ENCODE measurements at regions not wholly inside any gene's neighbourhood (a gene's known extent, or its start where the extent isn't known, plus 50 kb on each side); places are given as distances from the start of the nearest gene placed in this dataset.
"Not testable (repeated sequence)": the region's sequence is repeated elsewhere in the genome, so short reads cannot be mapped to it uniquely, and the experiment has no call there.

- DNase-seq (ENCODE audit: low read depth), result no peak
These were observed 222.6 kb upstream of the NDST3 start for GRCh38 chr4:117811731-117812130.

DNA sequence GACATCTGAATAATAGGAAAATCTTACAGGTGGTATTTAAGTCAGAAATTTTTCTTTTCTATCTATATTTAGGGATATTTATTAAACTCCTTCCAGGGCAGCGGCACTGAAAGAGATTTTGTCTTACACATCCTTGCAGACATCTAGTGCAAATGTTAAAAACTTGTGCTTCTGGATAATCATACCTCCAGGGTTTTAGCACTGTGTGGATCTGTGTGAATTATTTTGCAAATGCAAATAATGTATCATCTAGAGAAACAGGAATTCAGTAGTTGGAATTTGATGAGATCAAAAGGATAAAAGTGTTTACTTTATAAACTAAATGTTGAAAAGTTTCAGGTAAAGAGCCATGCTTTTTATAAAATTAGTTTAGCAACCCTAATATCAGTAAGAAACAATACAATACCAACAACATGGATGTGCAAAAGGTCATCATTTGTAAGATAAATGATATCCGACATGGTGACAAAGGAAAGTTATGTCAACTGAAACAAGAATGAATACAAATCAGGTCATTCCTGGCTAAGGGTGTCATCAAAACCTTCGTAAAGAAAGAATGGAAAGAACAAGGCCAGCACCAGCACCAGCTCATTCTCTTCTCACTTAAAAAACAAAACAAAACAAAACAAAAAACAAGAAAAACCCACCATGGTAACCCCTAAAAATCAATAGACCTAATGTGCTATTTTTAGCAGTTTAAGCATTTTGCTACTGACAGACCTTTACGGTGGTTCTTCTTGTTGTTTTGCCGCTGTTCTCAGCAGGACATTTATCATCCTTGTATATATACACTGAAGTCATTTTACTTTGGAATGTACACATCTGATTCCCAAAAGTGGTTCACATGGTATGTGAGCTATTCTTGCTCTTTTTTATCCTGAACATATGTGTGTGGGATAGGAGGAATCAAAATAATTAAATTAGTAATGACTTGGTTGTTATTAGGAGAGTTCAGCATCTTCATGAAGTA, 219.7 kb upstream of the NDST3 start:
- no peak for DNase-seq (ENCODE audit: low read depth)

DNA sequence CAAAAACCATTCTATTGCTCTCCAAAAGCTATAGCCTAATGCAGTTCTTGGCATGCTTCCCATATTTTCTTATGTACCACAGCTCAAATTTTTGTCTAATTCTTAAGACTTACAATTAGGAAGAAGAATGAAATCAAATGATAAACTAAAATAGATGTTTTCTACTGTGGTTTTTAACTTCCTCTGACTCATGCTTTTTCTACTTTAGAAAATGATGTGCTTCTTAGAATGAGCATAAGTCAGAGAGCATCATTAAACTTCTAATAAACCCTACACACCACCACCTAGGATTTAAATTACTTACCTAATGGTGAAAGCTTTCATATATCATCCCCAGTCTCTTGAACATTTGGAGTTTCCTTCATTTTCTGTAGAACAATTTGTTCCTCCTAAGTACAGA, 217.0 kb upstream of the NDST3 start:
- DNase-seq (ENCODE audit: low read depth), result no peak

DNA sequence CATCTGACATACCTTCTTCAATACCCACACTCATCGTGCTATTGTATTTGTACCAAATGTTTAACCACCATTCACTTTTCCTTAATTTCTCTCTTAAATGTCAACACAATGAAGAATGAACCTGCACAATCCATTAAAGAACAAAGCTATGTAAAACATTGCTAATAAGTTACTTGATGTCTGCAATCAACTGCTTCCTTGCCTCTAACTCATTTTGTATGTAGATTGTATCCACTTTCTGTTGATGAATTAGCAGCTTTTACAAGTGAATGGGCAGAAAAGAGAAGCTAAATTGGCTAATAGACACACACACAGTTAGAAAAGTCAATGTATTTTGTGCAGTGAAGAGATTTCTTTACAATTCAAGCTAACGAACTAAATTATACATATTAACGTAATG, 212.5 kb upstream of the NDST3 start:
- no peak for DNase-seq (ENCODE audit: low read depth)

DNA sequence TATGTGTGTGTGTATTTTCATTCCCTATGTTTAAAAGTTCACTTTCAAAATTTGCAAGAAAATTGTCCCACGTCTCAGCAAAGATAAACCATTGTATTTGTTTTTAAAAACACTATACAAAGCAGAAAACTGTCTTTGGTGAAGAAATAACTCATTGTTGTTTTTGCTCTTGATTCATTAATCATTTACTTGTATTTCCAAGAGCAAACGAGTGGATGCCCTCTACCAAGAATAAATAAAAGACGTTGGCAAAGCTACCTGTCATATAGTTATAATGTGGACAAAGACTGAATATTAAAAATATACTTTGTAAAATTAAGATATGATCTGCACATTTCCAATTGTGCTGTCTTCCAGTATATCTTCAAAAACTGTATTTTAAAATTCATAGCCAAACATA, 210.9 kb upstream of the NDST3 start:
- DNase-seq (ENCODE audit: low read depth), result no peak

- DNase-seq (ENCODE audit: low read depth), result no peak
These were observed 208.7 kb upstream of the NDST3 start for GRCh38 chr4:117825600-117825999.

GRCh38 chr4:117831060-117831683, 203.1 kb upstream of the NDST3 start:
- DNase-seq (ENCODE audit: low read depth), result no peak

GRCh38 chr4:117835566-117835965, 198.7 kb upstream of the NDST3 start:
- no peak for DNase-seq (ENCODE audit: low read depth)

DNA sequence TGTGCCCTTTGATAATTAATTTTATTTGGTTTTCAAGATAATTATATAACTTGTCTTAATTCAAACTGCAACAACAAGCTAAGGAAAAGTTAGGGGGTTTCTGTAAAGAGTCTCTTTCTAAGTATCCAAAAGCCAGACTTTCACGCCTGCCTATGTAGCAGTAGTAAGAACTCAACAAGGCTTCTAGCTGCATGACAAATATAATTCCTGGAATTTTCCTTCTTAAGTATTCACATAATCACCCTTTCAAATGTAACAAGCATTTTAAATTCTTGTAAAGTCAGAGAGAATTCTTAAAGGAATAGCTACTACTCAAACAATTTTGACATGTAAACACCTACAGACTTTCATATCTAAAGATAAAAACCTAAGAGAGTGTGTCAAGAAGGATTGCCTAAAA, 189.7 kb upstream of the NDST3 start:
- no peak for DNase-seq (ENCODE audit: low read depth)

DNA sequence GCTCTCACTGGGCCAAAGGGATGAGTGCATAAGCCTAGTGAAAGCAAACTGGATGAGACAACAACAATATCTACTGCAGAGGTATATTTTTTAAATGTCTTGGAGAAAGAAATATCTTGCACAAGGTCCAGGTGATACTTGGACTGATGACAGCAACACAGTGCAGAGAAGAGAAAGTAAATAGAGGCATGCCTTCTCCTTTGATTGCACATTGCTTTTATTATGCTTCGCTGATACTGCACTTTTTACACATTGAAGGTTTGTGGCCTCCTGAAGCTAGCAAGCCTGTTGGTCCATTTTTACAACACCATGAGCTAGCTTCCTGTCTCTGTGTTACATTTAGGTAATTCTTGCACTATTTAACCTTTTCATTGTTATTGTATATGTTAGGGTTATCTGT, 189.0 kb upstream of the NDST3 start:
- DNase-seq (ENCODE audit: low read depth), result no peak

DNA sequence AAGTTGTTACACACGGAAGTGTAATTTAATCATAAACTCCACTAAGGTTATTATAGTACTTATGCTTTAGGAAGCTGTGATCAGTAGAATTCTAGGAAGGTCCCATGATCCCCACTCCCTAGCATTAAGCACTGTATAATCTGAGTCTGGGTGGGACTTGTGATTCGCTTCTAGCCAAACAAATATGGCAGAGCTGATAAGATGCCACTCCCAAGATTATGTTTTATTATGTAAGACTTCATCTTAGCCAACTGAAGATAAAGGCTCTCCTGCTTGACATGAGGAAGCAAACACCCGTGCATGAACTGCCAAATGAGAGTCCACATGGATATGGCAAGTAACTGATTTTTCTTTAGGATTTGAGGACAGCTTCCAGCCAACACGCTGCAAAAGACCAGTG, 186.4 kb upstream of the NDST3 start:
- no peak for DNase-seq (ENCODE audit: low read depth)

DNA sequence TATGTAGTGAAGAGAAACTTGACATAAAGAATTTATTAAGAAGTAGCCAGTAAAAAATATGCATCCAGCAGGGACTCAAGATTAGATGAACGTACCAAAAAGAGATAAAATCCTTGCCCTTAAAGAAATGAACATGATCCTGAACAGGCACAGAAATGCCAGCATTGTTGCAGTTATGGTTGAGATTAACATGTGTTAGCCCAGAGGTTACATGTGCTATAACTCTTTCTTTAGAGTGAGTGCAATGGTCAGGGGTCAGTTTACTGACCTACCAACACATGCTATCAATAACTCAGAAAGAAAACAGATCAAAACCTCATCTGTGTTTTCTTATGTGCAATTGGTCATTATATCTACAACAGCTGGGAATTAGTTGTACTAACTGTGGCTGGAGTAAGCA, 166.1 kb upstream of the NDST3 start:
- no peak for DNase-seq (ENCODE audit: low read depth)

DNA sequence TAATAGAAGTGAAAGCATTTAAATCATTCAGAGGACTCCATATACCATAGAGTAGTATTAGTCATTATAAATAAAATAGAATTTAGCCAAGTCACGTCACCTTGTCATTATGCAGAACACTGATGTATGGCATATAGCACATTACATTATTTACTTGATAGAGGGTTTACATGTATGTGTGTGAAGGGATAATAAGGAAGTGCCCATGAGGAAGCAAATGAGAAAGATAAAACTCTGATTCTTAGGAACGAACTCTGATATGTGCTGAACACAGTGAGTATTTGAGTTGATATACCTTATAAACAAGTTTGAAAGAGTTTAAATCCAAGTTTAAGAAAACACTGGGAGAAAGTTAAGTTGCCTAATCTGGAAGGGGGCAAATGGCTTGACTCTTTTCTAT, 160.5 kb upstream of the NDST3 start:
- no peak for DNase-seq (ENCODE audit: low read depth)

DNA sequence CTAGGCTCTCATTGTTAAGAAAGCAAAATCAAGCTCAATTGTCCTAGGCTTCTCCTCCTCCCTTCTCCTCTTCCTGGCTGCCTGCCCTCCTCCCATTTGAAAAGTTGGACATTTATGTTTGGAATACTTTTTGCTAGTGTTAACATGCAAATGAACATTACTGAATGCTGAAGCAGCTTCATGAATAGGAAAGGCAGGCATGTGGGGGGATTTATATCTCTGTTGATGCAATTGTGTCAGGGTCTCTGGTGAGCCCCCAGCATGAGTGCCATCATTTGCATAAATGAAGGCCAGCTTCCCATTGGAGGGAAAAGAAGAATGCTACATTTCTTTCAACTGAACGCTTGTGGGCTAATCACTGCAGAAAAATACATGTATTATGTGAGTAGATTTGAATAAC, 160.1 kb upstream of the NDST3 start:
- no peak for DNase-seq (ENCODE audit: low read depth)

DNA sequence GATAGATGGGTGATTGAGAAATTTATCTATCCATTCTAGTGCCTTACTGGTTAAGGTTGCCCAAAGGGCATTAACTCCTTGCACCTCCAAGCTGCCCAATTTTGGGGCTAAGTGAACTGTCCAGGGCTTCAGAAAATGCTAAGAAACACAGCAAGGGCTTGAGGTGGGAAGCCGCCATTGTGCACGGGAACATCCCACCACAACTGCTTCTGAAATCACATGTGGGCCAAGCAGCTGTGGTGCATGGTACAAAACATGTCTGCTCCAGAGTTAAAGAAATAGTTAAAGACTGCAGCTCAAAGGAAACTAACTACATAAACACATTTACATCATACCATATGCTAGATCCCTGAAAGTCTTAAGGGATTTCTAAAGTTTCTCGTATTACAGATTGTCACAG, 144.3 kb upstream of the NDST3 start:
- DNase-seq (ENCODE audit: low read depth), result no peak

DNA sequence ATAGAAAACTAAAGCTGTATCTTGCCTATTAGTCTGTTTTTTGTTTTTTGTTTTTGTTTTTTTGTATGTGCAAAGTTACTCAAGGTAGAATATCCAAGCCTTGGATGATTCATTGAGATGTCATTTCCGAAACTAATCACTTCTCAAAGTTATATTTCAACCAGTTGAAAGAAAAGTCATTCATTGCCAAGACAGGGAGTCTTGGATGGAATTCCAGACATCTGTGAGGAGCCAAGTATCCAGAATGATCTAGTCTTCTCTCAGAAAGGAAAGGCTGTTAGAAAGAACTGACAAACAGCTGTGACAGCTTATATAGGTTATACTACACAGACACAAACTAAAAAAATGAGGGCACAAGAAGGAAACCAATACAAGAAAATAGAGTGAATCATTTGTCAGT, 141.1 kb upstream of the NDST3 start:
- no peak for DNase-seq (ENCODE audit: low read depth)

DNA sequence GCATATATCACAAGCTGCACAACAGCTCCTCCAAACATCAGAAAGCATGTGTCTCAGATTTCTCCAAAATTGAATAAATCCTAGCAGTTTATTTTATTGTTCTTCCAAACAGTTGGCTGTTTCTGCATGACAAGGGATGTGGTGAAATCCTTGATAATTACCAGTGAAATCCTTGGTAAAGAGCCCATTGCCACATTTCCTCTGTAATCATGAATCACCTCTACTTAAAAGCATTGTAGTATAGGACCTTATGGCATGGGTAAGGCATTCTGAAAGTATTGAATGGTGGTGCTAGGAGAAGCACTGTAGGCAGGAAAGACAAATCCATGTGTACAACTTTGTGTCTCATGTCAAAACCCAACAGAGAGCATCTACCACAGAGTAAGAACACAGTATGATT, 135.8 kb upstream of the NDST3 start:
- no peak for DNase-seq (ENCODE audit: low read depth)

- DNase-seq (ENCODE audit: low read depth), result no peak
These were observed 133.5 kb upstream of the NDST3 start for GRCh38 chr4:117900832-117901231.

GRCh38 chr4:117907646-117908045, 126.6 kb upstream of the NDST3 start:
- no peak for DNase-seq (ENCODE audit: low read depth)

DNA sequence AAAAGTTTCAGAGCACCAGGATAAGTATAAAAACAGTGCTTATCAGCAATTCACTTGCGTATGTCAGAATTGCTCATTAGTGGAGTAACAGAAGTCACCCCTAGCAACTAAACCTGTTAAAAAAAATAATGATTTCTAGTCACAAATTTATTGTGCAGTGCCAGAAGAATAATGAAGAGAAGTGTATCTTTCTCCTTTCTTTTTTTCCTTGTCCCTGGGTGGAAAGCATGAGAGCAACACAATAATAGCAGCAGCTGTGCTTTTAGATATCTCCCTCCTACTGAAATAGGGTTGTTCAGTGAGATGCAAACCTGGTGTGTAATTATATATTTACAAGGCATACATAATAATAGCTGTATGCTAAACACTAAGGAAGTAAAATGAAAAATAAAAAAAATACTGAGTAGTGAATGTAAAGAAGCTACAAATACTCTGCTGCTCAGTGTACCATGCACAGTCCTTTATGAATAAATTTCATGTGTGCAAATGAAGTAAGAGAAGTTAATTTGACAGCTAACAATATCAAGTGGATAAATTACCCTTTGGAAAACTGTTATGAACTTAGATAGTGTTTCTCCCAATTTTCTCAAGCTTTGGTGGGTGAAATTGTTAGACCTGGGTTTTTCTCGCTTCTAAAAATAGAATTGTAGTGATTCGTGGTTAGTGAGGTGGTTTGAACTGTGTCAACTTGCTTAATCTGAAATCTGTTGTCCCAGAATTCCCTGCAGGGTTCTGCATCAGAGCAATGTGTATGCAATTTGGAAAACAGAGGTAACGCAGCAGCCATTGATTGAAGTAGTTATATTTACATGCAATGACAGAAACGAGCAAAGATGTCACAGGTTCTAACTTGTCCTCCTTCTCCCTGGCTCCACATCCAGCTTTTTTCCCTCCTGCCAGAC, 125.7 kb upstream of the NDST3 start:
- no peak for DNase-seq (ENCODE audit: low read depth)

DNA sequence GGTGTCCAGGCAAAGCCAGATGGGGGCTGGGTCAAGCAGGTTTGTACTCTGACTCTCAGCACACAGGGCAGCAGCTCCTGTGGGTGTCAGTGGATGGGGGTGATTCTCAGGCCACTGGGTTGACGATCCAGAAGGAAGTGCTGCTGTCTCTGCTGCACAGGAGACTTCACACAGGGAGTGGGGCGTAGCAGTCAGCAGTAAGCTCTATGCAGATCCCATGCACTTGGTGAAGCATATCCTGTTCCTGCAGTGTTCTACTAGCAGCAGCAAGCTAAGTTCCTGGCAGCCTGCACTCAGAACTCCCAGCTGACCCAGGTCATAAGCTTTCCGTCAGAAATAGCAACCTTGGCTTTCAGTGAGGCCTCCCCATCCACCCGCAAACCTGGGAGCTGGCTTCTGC, 117.6 kb upstream of the NDST3 start:
- no peak for DNase-seq (ENCODE audit: low read depth)

DNA sequence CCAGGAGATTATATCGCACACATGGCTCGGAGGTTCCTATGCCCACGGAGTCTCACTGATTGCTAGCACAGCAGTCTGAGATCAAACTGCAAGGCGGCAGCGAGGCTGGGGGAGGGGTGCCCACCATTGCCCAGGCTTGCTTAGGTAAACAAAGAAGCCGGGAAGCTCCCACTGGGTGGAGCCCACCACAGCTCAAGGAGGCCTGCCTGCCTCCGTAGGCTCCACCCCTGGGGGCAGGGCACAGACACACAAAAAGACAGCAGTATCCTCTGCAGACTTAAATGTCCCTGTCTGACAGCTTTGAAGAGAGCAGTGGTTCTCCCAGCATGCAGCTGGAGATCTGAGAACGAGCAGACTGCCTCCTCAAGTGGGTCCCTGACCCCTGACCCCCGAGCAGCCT, 112.0 kb upstream of the NDST3 start:
- DNase-seq (ENCODE audit: low read depth), result not testable (repeated sequence)

GRCh38 chr4:117927823-117928222, 106.5 kb upstream of the NDST3 start:
- not testable (repeated sequence) for DNase-seq (ENCODE audit: low read depth)
